HEK293T (cell line): ENCODE measurements at regions not wholly inside any gene's neighbourhood (a gene's known extent, or its start where the extent isn't known, plus 50 kb on each side); places are given as distances from the start of the nearest gene placed in this dataset.

ENCODE experiments used
- CTCF ChIA-PET: fragments of 350-600 bp; formaldehyde crosslinking; extraction: SDS; loops from one replicate; lab custom pipeline; 2021; ENCODE audit warnings: antibody characterized with exemption, inconsistent platforms; lab: Yijun Ruan, JAX
- POLR2A ChIA-PET: fragments of 350-600 bp; formaldehyde crosslinking; extraction: SDS; loops from one replicate; lab custom pipeline; 2020; ENCODE audit warnings: antibody characterized with exemption, inconsistent platforms; lab: Yijun Ruan, JAX
- DNase-seq: peaks from one replicate; pipeline ENCODE4 v3.0.0; 2012; ENCODE audit warnings: mixed read lengths; ENCODE audit errors: extremely low spot score
- ARNT ChIP-seq: fragments of 450-650 bp; IDR thresholded peaks from 2 replicates; pipeline ENCODE4 v1.6.1; 2017; ENCODE audit warnings: mild to moderate bottlenecking
- BHLHE40 ChIP-seq: fragments of 450-650 bp; IDR thresholded peaks from 2 replicates; pipeline ENCODE4 v1.6.1; 2016; ENCODE audit warnings: mild to moderate bottlenecking, moderate library complexity, borderline replicate concordance
- CTBP1 ChIP-seq: fragments of 450-650 bp; IDR thresholded peaks from 2 replicates; pipeline ENCODE4 v1.6.1; 2016; ENCODE audit warnings: borderline replicate concordance
- ELF4 ChIP-seq: fragments of 450-650 bp; IDR thresholded peaks from 2 replicates; pipeline ENCODE4 v1.6.1; 2017; ENCODE audit warnings: antibody characterized with exemption
- FOXA1 ChIP-seq: fragments of 450-650 bp; IDR thresholded peaks from 2 replicates; pipeline ENCODE4 v1.6.1; 2016; ENCODE audit warnings: mild to moderate bottlenecking
- FOXK2 ChIP-seq: fragments of 450-650 bp; IDR thresholded peaks from 2 replicates; pipeline ENCODE4 v1.6.1; 2016; ENCODE audit warnings: mild to moderate bottlenecking
- FOXM1 ChIP-seq: fragments of 450-650 bp; IDR thresholded peaks from 2 replicates; pipeline ENCODE4 v1.6.1; 2017; ENCODE audit warnings: mild to moderate bottlenecking, borderline replicate concordance
- HDGF ChIP-seq: fragments of 450-650 bp; IDR thresholded peaks from 2 replicates; pipeline ENCODE4 v1.6.1; 2017; ENCODE audit warnings: antibody characterized with exemption, borderline replicate concordance
- L3MBTL2 ChIP-seq: fragments of 450-650 bp; conservative IDR thresholded peaks from 2 replicates; pipeline ENCODE4 v1.6.1; 2016; ENCODE audit warnings: mild to moderate bottlenecking
- LEF1 ChIP-seq: fragments of 450-650 bp; IDR thresholded peaks from 2 replicates; pipeline ENCODE4 v1.6.1; 2017; ENCODE audit warnings: mild to moderate bottlenecking, borderline replicate concordance
- NFRKB ChIP-seq: fragments of 450-650 bp; IDR thresholded peaks from 2 replicates; pipeline ENCODE4 v1.6.1; 2016; ENCODE audit warnings: mild to moderate bottlenecking, moderate library complexity
- SP1 ChIP-seq: fragments of 450-650 bp; IDR thresholded peaks from 2 replicates; pipeline ENCODE4 v1.6.1; 2017
- SUZ12 ChIP-seq: fragments of 450-650 bp; IDR thresholded peaks from 2 replicates; pipeline ENCODE4 v1.6.1; 2016; ENCODE audit warnings: mild to moderate bottlenecking
- TARDBP ChIP-seq: fragments of 450-650 bp; IDR thresholded peaks from 2 replicates; pipeline ENCODE4 v1.6.1; 2016
- ZNF384 ChIP-seq: fragments of 450-650 bp; IDR thresholded peaks from 2 replicates; pipeline ENCODE4 v1.6.1; 2016
- TF ChIP-seq, protein P1 (sequence below): fragments of 450-650 bp; IDR thresholded peaks from 2 replicates; pipeline ENCODE4 v1.6.1; 2016

DNA sequence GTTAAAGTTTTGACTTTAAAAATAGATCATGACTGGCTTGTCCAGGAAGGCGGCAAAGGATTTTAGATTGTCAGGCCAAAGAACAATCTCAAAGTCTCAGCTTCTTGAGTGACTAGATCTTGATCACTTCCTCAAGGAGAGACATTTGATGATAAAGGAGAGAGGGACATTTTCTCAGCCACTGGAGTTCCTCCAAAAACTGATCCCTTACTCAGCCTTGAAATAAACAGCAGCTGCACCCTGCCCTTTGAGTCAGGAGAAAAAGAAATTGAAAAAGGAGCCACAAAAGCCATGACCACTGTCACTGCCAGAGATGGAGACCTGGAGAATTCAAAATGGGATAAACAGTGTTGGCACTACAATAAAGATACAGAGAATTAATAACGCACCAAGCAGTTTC, 288.4 kb upstream of the PRMT6 start:
- TF ChIP-seq ZNF384, result no peak
- TF ChIP-seq L3MBTL2, result no peak
- TF ChIP-seq SUZ12, result no peak
- no peak for TF ChIP-seq FOXM1
- no peak for TF ChIP-seq HDGF
- TF ChIP-seq ARNT, result no peak
- no peak for TF ChIP-seq FOXA1
- TF ChIP-seq, protein P1, sequence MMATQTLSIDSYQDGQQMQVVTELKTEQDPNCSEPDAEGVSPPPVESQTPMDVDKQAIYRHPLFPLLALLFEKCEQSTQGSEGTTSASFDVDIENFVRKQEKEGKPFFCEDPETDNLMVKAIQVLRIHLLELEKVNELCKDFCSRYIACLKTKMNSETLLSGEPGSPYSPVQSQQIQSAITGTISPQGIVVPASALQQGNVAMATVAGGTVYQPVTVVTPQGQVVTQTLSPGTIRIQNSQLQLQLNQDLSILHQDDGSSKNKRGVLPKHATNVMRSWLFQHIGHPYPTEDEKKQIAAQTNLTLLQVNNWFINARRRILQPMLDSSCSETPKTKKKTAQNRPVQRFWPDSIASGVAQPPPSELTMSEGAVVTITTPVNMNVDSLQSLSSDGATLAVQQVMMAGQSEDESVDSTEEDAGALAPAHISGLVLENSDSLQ, result no peak
- TF ChIP-seq ELF4, result no peak
- no peak for TF ChIP-seq CTBP1
- TF ChIP-seq LEF1, result no peak
- POLR2A ChIA-PET, result no interaction called here
- no peak for DNase-seq
- CTCF ChIA-PET, result no interaction called here

DNA sequence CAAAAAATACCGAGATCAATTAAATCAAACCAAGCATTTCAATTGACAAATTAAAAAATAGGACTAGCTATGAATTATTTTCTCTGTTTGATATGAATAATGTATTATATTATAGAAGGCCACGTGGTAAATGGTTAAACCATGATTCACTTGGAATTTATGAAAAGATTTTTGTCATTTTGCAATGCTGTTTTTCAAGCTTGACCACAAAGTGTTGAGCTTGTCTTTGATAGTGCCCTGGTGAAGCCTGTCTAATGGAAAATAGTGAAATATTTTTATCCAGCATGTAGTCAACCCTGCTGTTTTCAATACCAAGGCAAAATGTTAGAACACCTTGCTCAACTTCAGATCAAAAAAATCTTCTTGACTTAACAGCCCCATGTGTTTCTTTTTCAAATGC, 288.0 kb upstream of the PRMT6 start:
- CTCF ChIA-PET, result no interaction called here
- POLR2A ChIA-PET, result no interaction called here
- no peak for TF ChIP-seq ZNF384
- no peak for TF ChIP-seq BHLHE40
- TF ChIP-seq, protein P1, result no peak
- no peak for TF ChIP-seq LEF1
- no peak for TF ChIP-seq ARNT
- no peak for TF ChIP-seq FOXM1
- no peak for TF ChIP-seq ELF4
- no peak for TF ChIP-seq FOXA1
- TF ChIP-seq L3MBTL2, result no peak
- TF ChIP-seq SP1, result no peak
- TF ChIP-seq FOXK2, result no peak
- TF ChIP-seq TARDBP, result no peak

DNA sequence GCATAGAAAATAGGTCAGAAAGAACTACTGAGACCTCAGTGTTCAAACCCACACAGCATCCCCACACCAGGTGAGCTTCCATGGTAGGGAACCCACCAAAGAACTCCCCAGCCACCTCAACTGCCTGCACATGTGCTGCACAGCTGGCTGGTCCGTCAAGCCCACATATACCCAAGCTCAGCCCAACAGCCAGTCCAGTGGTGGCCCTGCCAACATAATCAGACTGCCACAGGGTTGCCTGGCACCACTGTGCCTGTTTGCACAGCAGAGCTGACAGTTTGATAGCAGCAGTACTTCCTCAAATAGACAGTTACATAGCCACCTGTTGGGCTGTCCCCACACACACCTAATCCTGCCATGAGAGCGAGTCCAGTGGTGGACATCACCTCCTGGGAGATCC, 283.3 kb upstream of the PRMT6 start:
- DNase-seq, result no peak
- ChIA-PET CTCF (no interaction called here), POLR2A (no interaction called here)
- no peak for TF ChIP-seq L3MBTL2
- TF ChIP-seq SP1, result no peak
- TF ChIP-seq, protein P1, result no peak
- no peak for TF ChIP-seq ARNT
- no peak for TF ChIP-seq NFRKB
- no peak for TF ChIP-seq ZNF384

More for the DNA sequence above, 288.0 kb upstream of the PRMT6 start:
- DNase-seq, result no peak

DNA sequence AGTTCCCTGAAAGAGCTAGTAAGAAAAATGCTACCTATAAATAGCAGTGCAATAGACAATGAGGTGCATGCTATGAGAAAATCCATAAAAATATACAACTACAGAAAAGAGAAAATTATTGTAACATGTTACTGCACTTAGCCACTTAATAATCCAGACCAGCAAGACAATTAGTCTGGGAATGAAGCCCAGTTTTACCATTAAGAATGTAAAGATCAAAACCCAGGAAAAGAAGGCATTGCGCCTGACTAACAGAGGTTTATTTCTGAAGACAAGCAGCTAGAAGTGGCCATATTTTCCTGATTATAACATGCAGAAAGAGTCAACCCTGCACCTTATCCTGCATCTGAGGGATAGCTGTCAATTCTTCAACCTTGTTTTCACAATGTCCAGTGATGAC, 276.4 kb upstream of the PRMT6 start:
- TF ChIP-seq CTBP1, result no peak
- no peak for TF ChIP-seq FOXA1
- TF ChIP-seq L3MBTL2, result no peak
- no peak for TF ChIP-seq HDGF
- no peak for TF ChIP-seq ZNF384
- TF ChIP-seq SP1, result no peak
- no peak for TF ChIP-seq SUZ12
- TF ChIP-seq ARNT, result no peak
- TF ChIP-seq FOXM1, result no peak
- no peak for TF ChIP-seq FOXK2
- TF ChIP-seq NFRKB, result no peak
- TF ChIP-seq, protein P1, result no peak
- TF ChIP-seq ELF4, result no peak
- no peak for TF ChIP-seq BHLHE40
- no peak for TF ChIP-seq TARDBP
- TF ChIP-seq LEF1, result no peak
- CTCF ChIA-PET, result no interaction called here

DNA sequence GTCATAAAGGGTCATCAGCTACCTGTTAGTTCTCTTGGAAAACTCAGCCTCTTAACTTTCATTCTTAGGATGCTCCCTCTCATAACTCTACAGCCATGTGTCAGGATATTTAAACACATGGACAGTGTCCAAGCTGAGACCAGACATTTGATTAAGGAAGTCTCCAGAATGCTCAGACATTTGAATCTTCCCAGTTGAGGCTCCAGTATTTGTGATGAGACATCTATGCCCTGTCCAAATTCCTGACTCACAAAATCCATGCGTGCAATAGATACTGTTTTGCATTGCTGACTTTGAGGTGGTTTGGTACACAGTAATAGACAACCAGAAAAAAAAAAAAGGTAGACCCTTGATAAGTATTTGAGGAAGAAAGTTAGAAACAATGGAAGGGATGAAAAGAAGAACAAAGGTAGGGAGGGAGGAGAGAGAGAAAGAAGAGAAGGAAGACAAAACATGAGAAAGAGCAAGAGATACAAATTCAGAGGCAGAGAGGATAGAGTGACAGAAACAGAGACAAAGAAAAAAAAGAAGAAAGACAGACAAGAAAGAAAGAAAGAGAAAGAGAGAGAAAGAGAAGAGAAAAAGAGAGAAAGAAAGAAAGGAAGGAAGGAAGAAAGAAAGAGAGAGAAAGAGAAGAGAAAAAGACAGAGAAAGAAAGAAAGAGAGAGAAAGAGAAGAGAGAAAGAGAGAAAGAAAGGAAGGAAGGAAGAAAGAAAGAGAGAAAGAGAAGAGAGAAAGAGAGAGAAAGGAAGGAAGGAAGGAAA, 275.5 kb upstream of the PRMT6 start:
- ChIA-PET POLR2A (no interaction called here), CTCF (no interaction called here)
- no peak for DNase-seq
- TF ChIP-seq LEF1 (no peak), SUZ12 (no peak)

More for the DNA sequence above, 276.4 kb upstream of the PRMT6 start:
- POLR2A ChIA-PET, result no interaction called here
- no peak for DNase-seq

DNA sequence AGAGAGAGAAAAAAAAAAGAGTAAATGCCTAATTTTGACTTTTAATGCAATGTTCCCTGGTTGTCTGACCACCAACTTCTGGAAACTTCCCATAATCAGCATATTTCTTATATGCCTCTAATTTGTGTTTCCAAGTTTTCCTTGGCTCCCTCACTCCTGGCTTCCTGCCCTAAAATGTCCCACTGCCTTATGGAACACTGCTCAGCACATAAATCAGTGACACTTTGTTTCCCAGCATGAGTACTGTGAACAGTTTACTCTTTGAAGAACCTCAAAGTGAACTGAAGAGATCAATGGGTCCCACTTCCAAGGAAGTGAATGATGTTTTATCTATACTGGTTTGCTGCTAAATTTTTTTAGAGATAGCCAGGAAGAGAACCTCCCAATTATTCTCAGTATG, 271.3 kb upstream of the PRMT6 start:
- POLR2A ChIA-PET, result no interaction called here
- no peak for DNase-seq
- CTCF ChIA-PET, result no interaction called here
- TF ChIP-seq ZNF384 (no peak), FOXK2 (no peak), TARDBP (no peak), SUZ12 (no peak), ELF4 (no peak), FOXA1 (no peak), BHLHE40 (no peak), NFRKB (no peak), ARNT (no peak), SP1 (no peak)
- TF ChIP-seq, protein P1, result no peak
